Natural killer cell treated with Interleukin-12 subunit alpha and Interleukin-12 subunit beta and Interleukin-15 and Interleukin-18, amount 100 ng/mL, for 72 hours (primary cell): ENCODE measurements at regions not wholly inside any gene's neighbourhood (a gene's known extent, or its start where the extent isn't known, plus 50 kb on each side); places are given as distances from the start of the nearest gene placed in this dataset.
"Not testable (repeated sequence)": the region's sequence is repeated elsewhere in the genome, so short reads cannot be mapped to it uniquely, and the experiment has no call there.

ENCODE experiments used
- ATAC-seq, 2 donors: fragments of 150-1000 bp; cut with Tn5 transposase in 1 of 2; sonication (Bioruptor Pico), chemical (Tn5 transposase) in 1 of 2; 2 replicates each; pipeline ENCODE4 v1.10.0; 2021
- DNase-seq: peaks from one replicate; pipeline ENCODE4 v3.0.0; 2022; ENCODE audit warnings: low spot score
- H3K27ac Mint-ChIP-seq, 2 donors: 1 replicate in 1 of 2; 2 replicates in 1 of 2; pipeline ENCODE4 v1.8.0; 2022; ENCODE audit warnings: mixed read lengths in 2 of 2, mild to moderate bottlenecking in 1 of 2, moderate library complexity in 1 of 2
- H3K27me3 Mint-ChIP-seq, 2 donors: 1 replicate in 1 of 2; 2 replicates in 1 of 2; pipeline ENCODE4 v1.8.0; 2022; ENCODE audit warnings: mixed read lengths in 2 of 2
- H3K36me3 Mint-ChIP-seq: one replicate; pipeline ENCODE4 v1.8.0; 2022; ENCODE audit warnings: mixed read lengths
- H3K4me1 Mint-ChIP-seq, 2 donors: 1 replicate in 1 of 2; 2 replicates in 1 of 2; pipeline ENCODE4 v1.8.0; 2022; ENCODE audit warnings: low read depth in 2 of 2, mixed read lengths in 2 of 2, mild to moderate bottlenecking in 1 of 2
- H3K4me3 Mint-ChIP-seq: one replicate; pipeline ENCODE4 v1.8.0; 2022; ENCODE audit warnings: mixed read lengths
- H3K9me3 Mint-ChIP-seq: 2 replicates; pipeline ENCODE4 v1.8.0; 2022; ENCODE audit warnings: mixed read lengths

DNA sequence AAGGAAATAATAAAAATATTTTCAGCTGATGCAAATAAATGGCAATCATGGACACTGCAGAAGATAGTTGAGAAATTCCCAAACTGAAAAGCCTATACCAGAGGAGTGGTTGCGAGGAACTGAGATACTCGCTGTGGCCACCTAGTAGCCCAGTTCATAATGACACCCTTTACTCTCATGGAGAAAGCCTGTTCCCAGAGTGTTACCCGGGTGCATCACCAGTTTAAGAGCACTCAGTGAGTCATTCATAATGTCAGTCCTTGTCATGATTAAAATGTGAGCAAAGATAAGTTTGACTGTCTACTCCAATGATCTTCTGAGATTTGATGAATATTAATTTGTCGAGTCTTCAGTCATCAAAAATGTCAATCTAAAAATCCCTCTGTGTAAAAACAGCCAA, 138.4 kb upstream of the LRRC3B start:
- Mint-ChIP-seq H3K27me3 (no peaks in the 10 kb centered on the region), H3K27ac (no peak overlapping the region), H3K36me3 (peaks cover 8% of the 10 kb centered on the region), H3K4me1 (no peaks in the 10 kb centered on the region), H3K9me3 (peaks cover 23% of the 10 kb centered on the region), H3K4me3 (no peak overlapping the region)
- ATAC-seq (no peak), DNase-seq (no peak)

DNA sequence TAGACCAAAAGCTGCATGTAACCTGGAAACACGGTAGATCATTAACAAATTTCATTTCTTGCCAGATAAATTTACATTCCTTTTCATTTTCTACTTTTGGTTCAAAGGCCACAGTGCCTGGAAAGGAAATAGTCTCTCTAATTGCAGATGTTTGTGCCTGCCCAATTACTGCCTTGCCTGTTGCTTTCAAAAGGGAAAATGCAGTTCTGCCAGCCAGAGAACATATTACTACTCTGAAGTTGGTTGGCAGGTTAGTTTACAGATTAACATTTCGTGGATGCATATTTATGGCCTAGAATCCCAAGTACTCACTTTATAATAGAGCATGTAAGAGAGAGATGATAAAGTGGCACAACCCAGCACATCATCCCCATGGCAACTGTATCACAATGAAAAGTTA, 124.3 kb upstream of the LRRC3B start:
- Mint-ChIP-seq H3K27ac (no peak overlapping the region), H3K4me1 (no peaks in the 10 kb centered on the region), H3K9me3 (peaks cover 22% of the 10 kb centered on the region), H3K4me3 (no peak overlapping the region), H3K36me3 (peaks cover 8% of the 10 kb centered on the region), H3K27me3 (no peaks in the 10 kb centered on the region)
- DNase-seq = no peak
- no peak for ATAC-seq

DNA sequence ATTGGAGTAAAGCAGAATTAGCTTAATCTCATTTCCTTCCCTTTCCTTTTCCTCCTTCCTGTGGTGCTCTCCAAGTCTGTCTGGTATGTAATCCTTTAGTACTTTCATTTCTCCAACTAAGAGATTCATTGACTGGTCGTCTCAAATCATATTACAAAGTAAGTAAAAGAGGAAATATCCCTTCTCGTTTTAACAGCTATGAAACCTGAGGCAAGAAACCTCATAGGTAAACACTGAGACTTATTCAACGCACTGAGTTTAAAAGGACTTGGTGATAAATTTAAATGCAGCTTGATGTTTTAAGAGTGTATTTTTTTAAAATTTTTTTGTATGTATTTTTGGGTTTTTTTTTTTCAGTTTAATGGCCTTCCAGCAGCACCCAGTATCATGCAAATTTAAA, 117.2 kb upstream of the LRRC3B start:
- Mint-ChIP-seq H3K27me3 (no peaks in the 10 kb centered on the region), H3K27ac (no peak overlapping the region), H3K36me3 (no peaks in the 10 kb centered on the region), H3K4me1 (no peaks in the 10 kb centered on the region), H3K9me3 (peaks cover 15% of the 10 kb centered on the region), H3K4me3 (no peak overlapping the region)
- ATAC-seq (no peak), DNase-seq (no peak)

DNA sequence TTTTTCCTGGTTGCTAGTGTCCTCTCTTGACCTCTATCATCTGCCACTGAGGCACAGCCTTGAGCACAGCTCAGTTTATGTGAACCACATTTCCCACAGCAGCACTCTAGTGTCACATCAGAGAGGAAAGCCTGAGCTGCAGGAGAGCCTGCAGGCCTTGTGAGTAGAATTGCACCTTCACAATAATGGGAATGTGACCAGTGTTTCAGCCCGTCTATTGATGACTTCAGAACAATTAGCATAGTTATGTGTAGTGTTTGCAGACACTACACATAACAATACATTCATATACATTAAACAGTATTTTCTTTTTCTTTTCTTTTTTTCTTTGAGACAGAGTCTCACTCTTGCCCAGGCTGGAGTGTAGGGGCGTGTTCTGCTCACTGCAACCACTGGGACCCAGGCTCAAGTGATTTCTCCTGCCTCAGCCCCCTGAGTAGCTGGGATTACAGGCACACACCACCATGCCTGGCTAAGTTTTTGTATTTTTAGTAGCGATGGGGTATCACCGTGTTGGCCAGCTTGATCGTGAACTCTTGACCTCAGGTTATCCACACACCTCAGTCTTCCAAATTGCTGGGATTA, 108.0 kb upstream of the LRRC3B start:
- not testable (repeated sequence) for H3K4me3 Mint-ChIP-seq, ATAC-seq, H3K27ac Mint-ChIP-seq, DNase-seq, H3K4me1 Mint-ChIP-seq, H3K36me3 Mint-ChIP-seq, H3K27me3 Mint-ChIP-seq
- peaks cover 21% of the 10 kb centered on the region for H3K9me3 Mint-ChIP-seq

DNA sequence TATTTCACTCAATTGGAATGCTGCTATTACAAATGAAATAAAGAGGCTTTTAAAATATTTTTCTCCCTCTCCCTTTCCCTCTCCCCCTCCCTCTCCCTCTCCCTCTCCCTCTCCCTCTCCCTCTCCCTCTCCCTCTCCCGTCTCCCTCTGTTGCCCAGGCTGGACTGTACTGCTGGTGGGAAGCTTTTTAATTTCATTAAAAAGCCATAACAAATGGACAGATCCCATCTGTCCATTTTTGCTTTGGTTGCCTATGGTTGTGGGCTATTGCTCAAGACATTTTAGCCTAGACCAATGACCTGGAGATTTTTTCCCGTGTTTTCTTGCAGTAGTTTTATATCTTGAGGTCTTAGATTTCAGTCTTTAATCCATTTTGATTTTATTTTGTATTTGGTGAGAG, 107.2 kb upstream of the LRRC3B start:
- Mint-ChIP-seq H3K9me3 (peaks cover 18% of the 10 kb centered on the region), H3K4me1 (no peaks in the 10 kb centered on the region), H3K27me3 (no peaks in the 10 kb centered on the region), H3K36me3 (no peaks in the 10 kb centered on the region), H3K4me3 (no peak overlapping the region), H3K27ac (no peak overlapping the region)
- DNase-seq (no peak), ATAC-seq (no peak)

DNA sequence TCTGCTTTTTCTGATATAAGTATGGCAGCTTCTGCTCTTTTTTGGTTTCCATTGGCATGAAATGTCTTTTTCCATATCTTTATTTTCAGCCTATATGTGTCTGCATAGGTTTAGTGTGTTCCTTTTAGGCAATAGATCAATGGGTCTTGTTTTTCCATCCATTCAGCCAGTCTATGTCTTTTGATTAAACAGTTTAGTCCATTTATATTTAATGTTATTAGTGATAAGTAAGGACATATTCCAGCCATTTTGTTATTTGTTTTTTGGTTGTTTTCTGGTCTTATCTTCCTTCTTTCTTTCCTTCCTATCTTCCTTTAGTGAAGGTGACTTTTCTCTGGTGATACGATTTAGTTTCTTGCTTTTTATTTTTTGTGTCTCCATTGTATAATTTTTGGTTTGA, 101.3 kb upstream of the LRRC3B start:
- no peaks in the 10 kb centered on the region for H3K36me3 Mint-ChIP-seq
- DNase-seq (no peak), ATAC-seq (no peak)
- H3K27ac Mint-ChIP-seq = no peak overlapping the region
- no peaks in the 10 kb centered on the region for H3K4me1 Mint-ChIP-seq
- H3K9me3 Mint-ChIP-seq = peaks cover 26% of the 10 kb centered on the region
- H3K27me3 Mint-ChIP-seq = no peaks in the 10 kb centered on the region
- no peak overlapping the region for H3K4me3 Mint-ChIP-seq

DNA sequence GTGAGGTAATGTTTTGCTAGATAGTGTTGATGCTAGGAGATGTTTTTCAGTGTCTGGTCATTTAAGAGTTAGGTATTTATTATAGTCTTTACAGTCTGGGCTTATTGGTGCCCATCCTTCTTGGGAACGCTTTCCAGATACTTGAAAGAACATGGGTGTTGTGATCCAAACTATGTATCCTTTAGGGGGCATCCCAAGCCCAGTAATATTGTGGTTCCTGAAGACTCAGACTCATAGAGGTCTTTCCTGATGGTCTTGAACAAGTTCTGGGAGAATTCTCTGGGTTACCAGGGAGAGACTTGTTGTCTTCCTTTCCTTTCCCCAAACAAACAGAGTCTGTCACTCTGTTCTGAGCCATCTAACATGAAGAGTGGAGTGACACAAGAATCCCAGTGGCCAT, 99.7 kb upstream of the LRRC3B start:
- Mint-ChIP-seq H3K9me3 (peaks cover 23% of the 10 kb centered on the region), H3K36me3 (no peaks in the 10 kb centered on the region), H3K4me1 (no peaks in the 10 kb centered on the region), H3K27ac (no peak overlapping the region), H3K27me3 (no peaks in the 10 kb centered on the region), H3K4me3 (no peak overlapping the region)
- no peak for ATAC-seq
- DNase-seq = no peak

DNA sequence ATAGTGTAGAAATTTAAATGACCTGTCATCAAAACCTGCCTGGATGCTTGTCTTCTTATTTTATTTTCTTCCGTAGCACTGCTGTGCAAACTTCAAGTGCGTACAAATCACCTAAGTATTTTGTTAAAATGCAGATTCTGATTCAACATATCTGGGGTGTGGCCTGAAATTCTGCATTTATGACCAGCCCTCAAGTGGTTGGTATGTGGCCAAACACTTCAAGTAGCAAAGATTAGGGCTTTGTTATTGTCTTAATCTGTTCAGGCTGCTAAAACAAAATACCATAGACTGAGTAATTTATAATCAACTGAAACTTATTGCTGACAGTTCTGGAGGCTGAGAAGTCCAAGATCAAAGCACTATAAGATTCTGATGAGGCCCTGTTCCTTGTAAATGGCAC, 97.6 kb upstream of the LRRC3B start:
- H3K27me3 Mint-ChIP-seq = no peaks in the 10 kb centered on the region
- H3K36me3 Mint-ChIP-seq = peaks cover 7% of the 10 kb centered on the region
- DNase-seq (no peak), ATAC-seq (no peak)
- H3K9me3 Mint-ChIP-seq = peaks cover 23% of the 10 kb centered on the region
- no peak overlapping the region for H3K27ac Mint-ChIP-seq
- H3K4me3 Mint-ChIP-seq = no peak overlapping the region
- H3K4me1 Mint-ChIP-seq = no peaks in the 10 kb centered on the region

DNA sequence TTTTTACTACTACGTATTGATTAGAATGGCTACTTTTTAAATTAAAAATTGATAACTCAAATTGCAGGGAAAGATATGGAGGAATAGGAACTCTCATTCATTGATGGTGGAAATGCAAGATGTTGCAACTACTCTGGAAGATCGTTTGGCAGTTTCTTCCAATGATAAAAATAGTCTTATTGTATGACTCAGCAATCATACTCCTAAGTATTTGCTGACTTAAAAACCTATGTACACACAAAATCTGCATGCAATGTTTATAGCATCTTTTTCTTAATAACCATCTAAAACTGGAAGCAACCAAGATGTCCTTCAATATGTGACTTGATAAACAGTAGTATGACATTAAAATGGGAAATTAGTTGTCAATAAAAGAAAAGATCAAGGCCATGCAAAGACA, 87.4 kb upstream of the LRRC3B start:
- no peaks in the 10 kb centered on the region for H3K27me3 Mint-ChIP-seq
- H3K4me1 Mint-ChIP-seq = no peaks in the 10 kb centered on the region
- H3K36me3 Mint-ChIP-seq = peaks cover 5% of the 10 kb centered on the region
- DNase-seq (no peak), ATAC-seq (no peak)
- H3K9me3 Mint-ChIP-seq = peaks cover 24% of the 10 kb centered on the region
- no peak overlapping the region for H3K4me3 Mint-ChIP-seq
- no peak overlapping the region for H3K27ac Mint-ChIP-seq

DNA sequence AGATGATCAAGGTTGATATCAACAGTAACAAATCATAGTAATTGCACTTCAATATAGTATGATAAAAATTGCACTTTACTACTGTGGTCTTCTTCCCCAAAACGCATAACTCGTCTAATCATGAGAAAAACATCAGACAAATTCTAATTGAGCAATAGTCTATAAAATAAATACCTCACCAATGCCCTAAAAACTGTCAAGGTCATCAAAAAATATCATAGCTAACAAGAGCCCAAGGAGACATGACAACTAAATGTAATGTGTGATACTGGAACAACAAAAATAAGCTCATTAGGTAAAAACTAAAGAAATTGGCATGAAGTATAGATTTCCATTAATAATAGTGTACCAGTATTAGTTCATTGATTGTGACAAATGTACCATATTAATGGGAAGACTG, 85.6 kb upstream of the LRRC3B start:
- H3K4me1 Mint-ChIP-seq = no peaks in the 10 kb centered on the region
- no peak for ATAC-seq
- H3K27me3 Mint-ChIP-seq = no peaks in the 10 kb centered on the region
- H3K27ac Mint-ChIP-seq = no peak overlapping the region
- H3K36me3 Mint-ChIP-seq = no peaks in the 10 kb centered on the region
- peaks cover 23% of the 10 kb centered on the region for H3K9me3 Mint-ChIP-seq
- DNase-seq = no peak
- no peak overlapping the region for H3K4me3 Mint-ChIP-seq

DNA sequence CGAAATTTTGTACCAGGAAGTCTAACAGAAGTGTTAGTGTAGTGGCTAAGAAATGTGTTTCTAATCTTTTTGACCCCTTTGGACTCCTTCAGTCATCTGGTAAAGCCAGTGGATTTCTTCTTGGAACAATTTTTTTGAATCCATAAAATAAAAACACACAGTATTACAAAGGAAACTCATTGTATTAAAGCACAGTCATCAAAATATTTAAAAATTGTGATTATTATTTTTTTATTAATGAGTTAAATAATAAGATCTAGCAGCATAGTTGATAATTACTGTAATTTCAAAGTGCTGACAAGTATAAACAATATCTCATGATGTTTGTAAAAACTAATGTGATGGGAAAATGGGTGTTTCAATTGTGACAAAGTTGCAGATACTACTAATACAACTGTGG, 72.2 kb upstream of the LRRC3B start:
- no peak overlapping the region for H3K27ac Mint-ChIP-seq
- no peak overlapping the region for H3K4me3 Mint-ChIP-seq
- no peak for ATAC-seq
- DNase-seq = no peak
- no peaks in the 10 kb centered on the region for H3K4me1 Mint-ChIP-seq
- H3K27me3 Mint-ChIP-seq = no peaks in the 10 kb centered on the region
- peaks cover 10% of the 10 kb centered on the region for H3K9me3 Mint-ChIP-seq
- H3K36me3 Mint-ChIP-seq = no peaks in the 10 kb centered on the region

DNA sequence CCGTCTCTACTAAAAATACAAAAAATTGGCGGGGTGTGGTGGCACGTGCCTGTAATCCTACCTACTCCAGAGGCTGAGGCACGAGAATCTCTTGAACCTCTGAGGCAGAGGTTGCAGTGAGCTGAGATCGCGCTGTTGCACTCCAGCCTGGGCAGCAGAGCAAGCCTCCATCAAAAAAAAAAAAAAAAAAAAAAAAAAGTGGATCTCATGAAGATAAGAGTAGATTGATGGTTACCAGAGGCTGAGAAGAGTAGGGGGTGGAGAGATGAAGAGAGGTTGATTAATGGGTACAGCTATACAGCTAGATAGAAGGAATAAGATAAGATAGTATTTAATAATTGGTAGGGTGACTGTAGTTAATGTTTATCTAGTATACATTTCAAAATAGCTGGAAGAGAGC, 65.9 kb upstream of the LRRC3B start:
- Mint-ChIP-seq H3K4me3 (no peak overlapping the region), H3K27ac (no peak overlapping the region), H3K27me3 (no peaks in the 10 kb centered on the region)

DNA sequence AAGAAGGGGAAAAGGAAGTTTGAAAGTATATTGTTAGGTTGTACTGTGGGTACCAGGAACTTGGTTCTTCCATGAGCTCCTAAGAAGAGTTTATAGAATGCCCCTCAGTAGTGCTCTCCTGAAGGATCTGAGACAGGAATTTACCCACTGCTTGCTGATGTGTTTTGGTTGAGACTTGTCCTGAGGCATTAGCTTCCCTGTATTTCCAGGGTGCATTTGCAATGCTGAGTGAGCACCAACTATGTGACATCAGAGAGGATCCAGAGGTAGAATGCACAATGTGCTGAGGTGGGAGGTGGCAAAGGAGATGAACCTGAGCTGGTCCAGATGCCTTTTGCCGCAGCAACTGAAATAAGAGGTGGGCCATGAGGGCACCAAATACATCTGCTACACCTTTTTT, 64.3 kb upstream of the LRRC3B start:
- Mint-ChIP-seq H3K36me3 (no peaks in the 10 kb centered on the region), H3K27me3 (no peaks in the 10 kb centered on the region), H3K4me1 (no peaks in the 10 kb centered on the region), H3K4me3 (no peak overlapping the region), H3K9me3 (peaks cover 9% of the 10 kb centered on the region), H3K27ac (no peak overlapping the region)
- no peak for DNase-seq
- ATAC-seq = no peak

More for the DNA sequence above, 65.9 kb upstream of the LRRC3B start:
- Mint-ChIP-seq H3K9me3 (peaks cover 9% of the 10 kb centered on the region), H3K36me3 (no peaks in the 10 kb centered on the region), H3K4me1 (no peaks in the 10 kb centered on the region)
- ATAC-seq = no peak
- no peak for DNase-seq

DNA sequence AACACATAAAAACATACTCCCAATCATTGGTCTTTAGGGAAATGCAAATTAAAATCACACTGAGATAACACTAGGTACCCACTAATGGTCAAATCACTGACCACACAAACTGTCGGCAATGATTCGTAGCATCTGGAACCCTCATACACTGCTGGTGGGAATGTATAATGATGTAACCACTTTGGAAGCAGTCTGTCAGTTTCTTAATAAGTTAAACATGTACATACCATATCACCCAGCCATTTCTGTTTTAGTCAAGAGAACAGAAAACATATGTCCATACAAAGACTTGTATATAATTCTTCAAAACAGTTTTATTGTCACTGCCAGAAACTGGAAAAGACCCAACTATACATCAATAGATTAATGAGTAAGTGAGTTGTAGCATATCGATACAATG, 63.3 kb upstream of the LRRC3B start:
- Mint-ChIP-seq H3K9me3 (peaks cover 9% of the 10 kb centered on the region), H3K27me3 (no peaks in the 10 kb centered on the region), H3K4me1 (no peaks in the 10 kb centered on the region), H3K4me3 (no peak overlapping the region), H3K36me3 (no peaks in the 10 kb centered on the region), H3K27ac (no peak overlapping the region)
- ATAC-seq (no peak), DNase-seq (no peak)

DNA sequence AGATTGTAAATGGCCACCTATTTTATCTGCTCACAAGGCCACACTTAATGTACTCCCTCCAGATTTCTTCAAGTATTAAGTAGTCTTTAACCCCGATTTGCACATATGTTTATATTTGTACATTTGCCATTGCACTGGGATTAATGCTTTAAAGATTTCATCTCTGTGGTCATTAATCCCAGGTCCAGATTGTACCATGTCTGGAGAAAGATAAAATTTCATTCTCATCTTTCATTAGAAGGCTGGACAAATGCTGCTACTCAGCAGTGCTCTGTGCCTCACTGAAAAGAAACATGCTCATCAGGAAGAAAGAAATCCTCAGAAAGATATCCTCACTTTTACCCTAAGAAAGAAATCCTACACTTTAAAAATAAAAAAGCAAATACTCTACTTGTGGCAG, 62.5 kb upstream of the LRRC3B start:
- DNase-seq (no peak), ATAC-seq (no peak)
- Mint-ChIP-seq H3K9me3 (peaks cover 9% of the 10 kb centered on the region), H3K36me3 (no peaks in the 10 kb centered on the region), H3K27me3 (no peaks in the 10 kb centered on the region), H3K4me3 (no peak overlapping the region), H3K27ac (no peak overlapping the region), H3K4me1 (no peaks in the 10 kb centered on the region)
